NCI-H345 treated with DMSO at 0.1 percent for 48 hours (cell line): ENCODE measurements at regions not wholly inside any gene's neighbourhood (a gene's known extent, or its start where the extent isn't known, plus 50 kb on each side); places are given as distances from the start of the nearest gene placed in this dataset.

Experiments used
- DNase-seq: peaks from one replicate; lab custom pipeline; 2025; ENCODE audit not compliant: unreplicated experiment; lab: John Stamatoyannopoulos, UW

- DNase-seq: no peak
These were observed 99.2 kb upstream of the ZNF469 start for GRCh38 chr16:88283596-88283995.

GRCh38 chr16:88284101-88284500, 98.7 kb upstream of the ZNF469 start:
- DNase-seq: no peak

GRCh38 chr16:88284626-88285513, 97.9 kb upstream of the ZNF469 start:
- no peak for DNase-seq

GRCh38 chr16:88285514-88285822, 97.3 kb upstream of the ZNF469 start:
- DNase-seq: no peak

GRCh38 chr16:88286301-88286923, 96.3 kb upstream of the ZNF469 start:
- no peak for DNase-seq

GRCh38 chr16:88287219-88287618, 95.5 kb upstream of the ZNF469 start:
- DNase-seq: no peak

- no peak for DNase-seq
These were observed 94.5 kb upstream of the ZNF469 start for GRCh38 chr16:88288303-88288702.

GRCh38 chr16:88289001-88289400, 93.8 kb upstream of the ZNF469 start:
- DNase-seq: no peak

GRCh38 chr16:88289561-88289960, 93.2 kb upstream of the ZNF469 start:
- DNase-seq: no peak

- no peak for DNase-seq
These were observed 92.8 kb upstream of the ZNF469 start for GRCh38 chr16:88289968-88290401.

- no peak for DNase-seq
These were observed 91.6 kb upstream of the ZNF469 start for GRCh38 chr16:88290850-88291830.

- DNase-seq: no peak
These were observed 90.5 kb upstream of the ZNF469 start for GRCh38 chr16:88292007-88292970.

- no peak for DNase-seq
These were observed 89.7 kb upstream of the ZNF469 start for GRCh38 chr16:88293097-88293496.

GRCh38 chr16:88295671-88296436, 86.9 kb upstream of the ZNF469 start:
- DNase-seq: no peak

- no peak for DNase-seq
These were observed 86.2 kb upstream of the ZNF469 start for GRCh38 chr16:88296437-88297177.

GRCh38 chr16:88297178-88297720, 85.5 kb upstream of the ZNF469 start:
- no peak for DNase-seq

- no peak for DNase-seq
These were observed 84.5 kb upstream of the ZNF469 start for GRCh38 chr16:88298181-88298832.
